Left lung (tissue), 4 donors: ENCODE measurements at regions not wholly inside any gene's neighbourhood (a gene's known extent, or its start where the extent isn't known, plus 50 kb on each side); places are given as distances from the start of the nearest gene placed in this dataset.

Source experiments
- ATAC-seq: fragments of 200-7000 bp; cut with Tn5 transposase; one replicate; pipeline ENCODE4 v1.9.1; 2020; ENCODE audit warnings: moderate library complexity
- DNase-seq, 4 donors: peaks; one replicate each; pipeline ENCODE4 v3.0.0-alpha.2; 2013 to 2020
- H3K27ac ChIP-seq, 2 donors: fragments of 200-600 bp; sonication (generic) in 1 of 2; one replicate each; pipeline versions ENCODE4 v1.5.0 to v1.8.0; 2020 to 2021
- H3K27me3 ChIP-seq, 2 donors: fragments of 200-600 bp; sonication (generic) in 1 of 2; one replicate each; pipeline versions ENCODE4 v1.5.0 to v1.8.0; 2020 to 2021
- H3K36me3 ChIP-seq, 2 donors: fragments of 200-600 bp; sonication (generic) in 1 of 2; one replicate each; pipeline versions ENCODE4 v1.5.0 to v1.8.0; 2020 to 2021
- H3K4me1 ChIP-seq, 2 donors: fragments of 200-600 bp; one replicate each; pipeline ENCODE4 v1.8.0; 2021
- H3K4me3 ChIP-seq, 2 donors: fragments of 200-600 bp; sonication (generic) in 1 of 2; one replicate each; pipeline versions ENCODE4 v1.5.0 to v1.8.0; 2020 to 2021; ENCODE audit warnings: mild to moderate bottlenecking in 1 of 2
- H3K9me3 ChIP-seq, 2 donors: fragments of 200-600 bp; sonication (generic) in 1 of 2; one replicate each; pipeline versions ENCODE4 v1.5.0 to v1.8.0; 2020 to 2021
- intact Hi-C, 2 donors: fragments of 100-400 bp; cut with DNase I; formaldehyde crosslinking; loops; one replicate each; pipeline versions ENCODE4 v1.11.2 to v1.14.2; 2022
- TF ChIP-seq, protein P1 (sequence below), 2 donors: fragments of 200-600 bp; sonication (generic) in 1 of 2; IDR thresholded peaks; one replicate each; pipeline versions ENCODE4 v1.5.0 to v1.8.0; 2021; ENCODE audit warnings: antibody characterized with exemption in 2 of 2
- donor health status: DM: no; HTN: yes; CAD: no.
- donor health status: DM: no; HTN: no; CAD: no.

DNA sequence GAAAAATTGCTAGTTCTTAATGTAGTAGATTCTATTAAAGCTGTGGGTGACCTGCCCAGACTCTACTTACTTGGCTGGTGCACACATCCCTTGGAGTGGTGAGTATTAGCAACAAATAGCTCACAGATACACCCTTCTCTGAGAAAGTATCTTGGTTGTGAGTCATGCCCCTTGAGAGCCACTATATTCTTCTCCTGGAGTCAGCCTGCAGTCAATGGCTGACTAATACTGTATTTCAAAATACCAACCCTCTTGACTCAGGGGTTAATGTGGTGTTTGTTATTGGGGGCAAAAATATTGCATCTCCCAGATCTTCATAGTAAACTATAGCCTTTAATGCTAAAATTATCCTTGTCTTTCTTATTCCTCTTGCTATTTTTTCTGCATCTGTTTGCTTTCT is 354.9 kb downstream of the BMPER start:
- intact Hi-C loops: no loop called here
- DNase-seq (no peak), ATAC-seq (peak; percentile 98)
- Histone ChIP-seq H3K36me3 (no peaks in the 10 kb centered on the region), H3K27ac (no peak overlapping the region), H3K27me3 (no peaks in the 10 kb centered on the region), H3K4me3 (no peak overlapping the region), H3K4me1 (no peaks in the 10 kb centered on the region), H3K9me3 (peaks cover 0 to 2% of the 10 kb centered on the region in 2 donors)
- TF ChIP-seq, protein P1, sequence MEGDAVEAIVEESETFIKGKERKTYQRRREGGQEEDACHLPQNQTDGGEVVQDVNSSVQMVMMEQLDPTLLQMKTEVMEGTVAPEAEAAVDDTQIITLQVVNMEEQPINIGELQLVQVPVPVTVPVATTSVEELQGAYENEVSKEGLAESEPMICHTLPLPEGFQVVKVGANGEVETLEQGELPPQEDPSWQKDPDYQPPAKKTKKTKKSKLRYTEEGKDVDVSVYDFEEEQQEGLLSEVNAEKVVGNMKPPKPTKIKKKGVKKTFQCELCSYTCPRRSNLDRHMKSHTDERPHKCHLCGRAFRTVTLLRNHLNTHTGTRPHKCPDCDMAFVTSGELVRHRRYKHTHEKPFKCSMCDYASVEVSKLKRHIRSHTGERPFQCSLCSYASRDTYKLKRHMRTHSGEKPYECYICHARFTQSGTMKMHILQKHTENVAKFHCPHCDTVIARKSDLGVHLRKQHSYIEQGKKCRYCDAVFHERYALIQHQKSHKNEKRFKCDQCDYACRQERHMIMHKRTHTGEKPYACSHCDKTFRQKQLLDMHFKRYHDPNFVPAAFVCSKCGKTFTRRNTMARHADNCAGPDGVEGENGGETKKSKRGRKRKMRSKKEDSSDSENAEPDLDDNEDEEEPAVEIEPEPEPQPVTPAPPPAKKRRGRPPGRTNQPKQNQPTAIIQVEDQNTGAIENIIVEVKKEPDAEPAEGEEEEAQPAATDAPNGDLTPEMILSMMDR (IDR thresholded peaks at IDR 0.05): no peak

DNA sequence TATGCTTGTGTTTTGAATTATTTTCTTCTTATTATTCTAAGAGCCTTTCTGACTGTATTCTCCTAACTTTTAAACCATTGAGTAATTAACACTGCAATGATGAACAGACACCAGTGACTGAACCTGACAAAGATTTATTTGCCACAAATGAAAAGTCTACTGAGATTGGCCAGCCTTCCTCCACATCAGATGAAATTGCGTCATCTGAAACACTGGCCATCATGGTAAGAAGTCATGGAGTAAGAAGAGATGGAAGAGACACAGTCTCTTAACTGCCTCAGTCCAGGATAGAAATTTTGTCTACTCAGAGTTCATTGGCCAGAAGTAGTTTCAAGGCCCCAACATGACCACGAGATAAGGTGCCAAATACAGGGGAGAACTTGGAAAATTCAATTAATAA is 357.8 kb downstream of the BMPER start:
- Histone ChIP-seq H3K4me3 (no peak overlapping the region), H3K9me3 (peaks cover 0 to 2% of the 10 kb centered on the region in 2 donors), H3K27me3 (no peaks in the 10 kb centered on the region), H3K4me1 (no peaks in the 10 kb centered on the region), H3K27ac (no peak overlapping the region), H3K36me3 (no peaks in the 10 kb centered on the region)
- DNase-seq (no peak), ATAC-seq (no peak)
- intact Hi-C loops: no loop called here
- TF ChIP-seq, protein P1 (IDR thresholded peaks at IDR 0.05): no peak

DNA sequence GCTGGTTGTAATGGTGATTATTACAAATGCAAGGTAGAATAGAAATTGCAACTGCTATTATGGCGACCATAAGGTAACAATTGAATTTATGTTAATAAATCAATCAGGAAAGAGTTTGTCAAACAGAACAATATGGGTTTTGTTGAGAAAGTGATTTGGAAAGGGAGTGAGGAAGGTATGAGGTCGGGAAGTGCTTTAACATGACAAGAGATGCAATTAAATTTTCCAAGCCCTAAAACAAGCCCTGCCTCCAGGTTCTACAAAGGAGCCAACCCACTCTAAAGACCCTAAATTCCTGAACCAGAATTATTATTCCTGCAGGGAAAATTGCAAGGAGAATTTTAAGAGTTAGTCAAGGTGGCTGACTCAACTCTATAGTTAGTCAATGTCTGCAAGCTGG is 363.7 kb downstream of the BMPER start:
- TF ChIP-seq, protein P1 (IDR thresholded peaks at IDR 0.05): no peak
- Histone ChIP-seq H3K36me3 (no peaks in the 10 kb centered on the region), H3K9me3 (no peaks in the 10 kb centered on the region), H3K27ac (no peak overlapping the region), H3K27me3 (no peaks in the 10 kb centered on the region), H3K4me3 (no peak overlapping the region), H3K4me1 (no peaks in the 10 kb centered on the region)
- intact Hi-C loops: no loop called here
- DNase-seq: no peak
- ATAC-seq: no peak

DNA sequence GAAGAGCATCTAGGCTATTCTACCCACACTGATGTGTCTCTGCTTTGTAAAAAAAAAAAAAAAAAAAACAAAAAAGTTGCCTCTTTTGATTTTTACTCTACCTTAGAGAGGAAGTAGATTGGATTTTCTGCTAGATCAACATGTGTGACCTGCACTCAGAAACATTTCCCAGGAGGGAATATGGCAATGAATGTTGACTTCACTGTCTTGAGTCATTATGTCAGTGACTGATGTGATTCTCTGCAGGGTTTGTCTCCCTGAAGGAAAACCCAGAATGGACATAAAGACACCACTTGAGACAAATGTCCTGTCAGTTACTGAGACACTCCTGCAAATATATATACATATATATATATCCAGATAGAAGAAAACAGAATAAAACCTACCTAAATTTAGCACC is 370.3 kb downstream of the BMPER start:
- H3K36me3 ChIP-seq: no peaks in the 10 kb centered on the region
- intact Hi-C loops: no loop called here
- TF ChIP-seq, protein P1 (IDR thresholded peaks at IDR 0.05): no peak
- H3K9me3 ChIP-seq: no peaks in the 10 kb centered on the region
- H3K4me3 ChIP-seq: no peak overlapping the region
- no peak for ATAC-seq
- H3K27me3 ChIP-seq: no peaks in the 10 kb centered on the region
- H3K27ac ChIP-seq: no peak overlapping the region
- no peaks in the 10 kb centered on the region for H3K4me1 ChIP-seq
- DNase-seq: no peak

DNA sequence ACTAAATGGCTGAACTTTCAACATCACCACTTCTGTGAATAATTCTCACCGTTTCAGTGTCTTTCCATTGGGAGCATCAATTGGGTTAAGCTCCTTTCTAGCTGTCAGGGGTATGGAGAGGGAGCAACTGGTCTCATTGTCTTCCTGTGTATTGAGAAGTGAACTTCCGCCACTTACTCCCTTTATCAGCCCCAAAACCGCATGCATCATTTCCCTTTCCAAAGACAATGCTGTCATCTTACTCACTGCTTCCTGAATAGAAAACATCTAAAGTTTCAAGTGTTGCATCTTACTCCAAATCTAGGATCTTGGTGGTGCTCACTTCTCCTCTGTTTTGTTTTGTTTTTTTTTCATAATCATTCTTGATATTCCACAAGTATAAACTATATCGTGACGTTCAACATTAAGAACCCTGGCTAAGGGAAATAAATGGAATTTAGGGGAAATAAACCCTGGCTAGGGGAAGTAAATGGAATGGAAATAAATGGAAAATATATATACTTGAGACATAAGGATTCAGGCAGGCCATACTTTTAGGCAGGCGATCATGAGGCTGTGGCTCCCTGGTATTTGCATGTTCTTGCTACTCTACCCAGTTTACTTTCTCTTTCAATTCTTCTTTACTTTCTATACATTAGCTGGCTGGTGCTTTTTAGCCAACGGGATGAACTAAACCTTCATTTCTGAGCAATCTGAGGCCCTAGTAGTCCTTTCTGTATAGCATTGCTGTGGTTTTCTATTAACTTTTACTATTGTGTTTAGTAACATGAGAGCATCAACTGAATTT is 371.9 kb downstream of the BMPER start:
- intact Hi-C loops: no loop called here
- peaks cover 0 to 9% of the 10 kb centered on the region in 2 donors for H3K9me3 ChIP-seq
- TF ChIP-seq, protein P1 (IDR thresholded peaks at IDR 0.05): no peak
- H3K27me3 ChIP-seq: no peaks in the 10 kb centered on the region
- DNase-seq (no peak), ATAC-seq (no peak)
- no peak overlapping the region for H3K27ac ChIP-seq
- no peaks in the 10 kb centered on the region for H3K36me3 ChIP-seq
- no peaks in the 10 kb centered on the region for H3K4me1 ChIP-seq
- no peak overlapping the region for H3K4me3 ChIP-seq
